T-helper 9 cell (primary cell): ENCODE measurements at regions not wholly inside any gene's neighbourhood (a gene's known extent, or its start where the extent isn't known, plus 50 kb on each side); places are given as distances from the start of the nearest gene placed in this dataset.
"Not testable (repeated sequence)": the region's sequence is repeated elsewhere in the genome, so short reads cannot be mapped to it uniquely, and the experiment has no call there.

Experiments
- DNase-seq: peaks from one replicate; pipeline ENCODE4 v3.0.0-alpha.2; 2020

DNA sequence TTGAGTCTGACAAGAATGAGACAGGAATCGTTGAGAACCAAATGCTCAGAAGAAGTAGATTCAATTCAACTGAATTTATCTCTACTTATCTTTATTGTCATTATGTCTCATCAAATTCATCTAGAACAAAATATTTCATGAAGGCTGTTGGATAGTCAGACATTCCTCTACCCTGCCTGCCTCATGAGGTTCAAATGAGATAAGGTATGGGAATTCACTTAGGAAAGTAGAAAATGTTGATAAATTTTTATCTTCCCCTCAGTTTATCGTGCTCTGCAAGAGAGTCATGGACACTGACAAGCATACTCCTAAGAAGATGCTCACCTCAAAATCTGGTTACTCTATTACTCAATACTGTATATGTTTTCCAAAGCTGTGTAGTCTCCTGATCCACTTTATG is 149.7 kb upstream of the CDIN1 start:
- DNase-seq = no peak

DNA sequence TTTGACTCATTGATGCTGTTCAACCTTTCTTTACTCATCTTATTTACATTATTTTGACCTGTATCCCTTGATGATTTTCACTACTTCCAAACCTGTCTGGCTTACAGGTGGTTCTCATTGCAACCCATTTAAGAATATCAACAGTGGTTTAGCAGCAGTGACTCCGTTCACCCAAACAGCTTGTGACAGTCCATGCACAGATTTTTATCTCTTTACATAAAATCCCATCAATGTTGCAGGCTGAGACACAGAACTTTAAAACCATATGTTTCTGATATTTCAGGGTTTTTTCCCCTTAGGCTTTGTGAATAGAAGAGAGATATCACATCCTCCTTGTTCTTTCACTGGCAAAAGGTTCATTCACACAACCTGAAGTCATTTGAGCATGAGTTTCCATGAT is 149.1 kb upstream of the CDIN1 start:
- no peak for DNase-seq

DNA sequence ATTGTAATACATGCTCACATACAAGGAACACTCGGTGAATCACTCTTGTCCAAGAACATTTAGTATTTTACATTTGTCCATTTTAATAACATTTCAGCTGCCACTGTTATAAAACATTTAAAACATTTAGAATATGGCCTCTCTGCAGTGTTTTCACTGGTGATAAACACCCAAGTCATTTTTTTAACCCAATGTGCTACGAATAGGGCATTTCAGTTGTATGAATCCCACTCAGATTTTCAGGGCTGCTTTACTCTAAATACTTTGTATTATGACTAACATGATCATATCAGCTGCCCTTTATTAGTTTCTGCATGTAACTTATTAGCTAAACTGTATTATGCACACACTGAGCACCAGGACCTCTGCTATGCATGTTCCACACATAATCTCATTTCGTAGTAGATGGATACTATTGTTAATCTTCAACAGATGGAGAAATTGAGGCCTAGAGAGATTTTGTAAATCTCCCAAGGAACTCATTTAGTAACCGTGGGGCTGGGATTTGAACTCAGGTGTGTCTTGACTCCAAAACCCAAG is 148.6 kb upstream of the CDIN1 start:
- DNase-seq = no peak

DNA sequence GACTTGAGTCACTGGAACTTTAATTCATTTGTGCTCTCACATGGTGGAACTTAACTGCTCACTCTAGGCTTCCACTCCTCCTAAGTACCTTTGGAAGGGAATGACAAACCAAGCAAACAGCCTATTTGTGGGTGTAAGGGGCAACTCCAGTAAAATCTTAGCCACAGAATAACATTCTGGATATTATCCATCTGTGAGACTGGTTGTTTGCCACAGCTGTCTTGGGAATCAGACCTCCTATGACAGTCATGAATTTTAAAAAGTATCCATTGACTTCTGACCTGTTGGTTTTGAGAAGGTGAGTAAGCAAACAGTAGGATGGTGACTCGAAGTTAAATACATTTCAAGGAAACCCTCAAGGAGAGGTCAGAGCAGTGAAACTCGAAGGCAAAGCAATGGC is 147.3 kb upstream of the CDIN1 start:
- DNase-seq = no peak

DNA sequence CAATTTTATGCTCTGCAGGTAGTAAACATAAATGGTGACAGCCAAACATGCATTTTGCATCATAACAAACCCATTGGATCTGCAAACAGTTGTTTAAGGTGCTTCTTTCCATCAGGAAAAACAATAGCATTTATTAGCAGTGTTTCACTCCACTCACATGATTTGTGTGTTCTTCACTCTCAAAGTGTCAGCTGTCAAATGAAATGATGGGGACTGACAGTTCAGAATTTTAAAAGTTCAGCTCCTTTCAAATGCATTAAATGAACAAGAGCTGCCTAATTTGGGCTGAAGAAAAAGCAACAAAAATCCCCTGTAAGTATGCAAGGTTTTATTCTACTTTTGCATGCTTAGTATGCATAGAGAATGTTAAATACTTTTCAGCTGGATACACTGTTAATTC is 145.2 kb upstream of the CDIN1 start:
- no peak for DNase-seq

DNA sequence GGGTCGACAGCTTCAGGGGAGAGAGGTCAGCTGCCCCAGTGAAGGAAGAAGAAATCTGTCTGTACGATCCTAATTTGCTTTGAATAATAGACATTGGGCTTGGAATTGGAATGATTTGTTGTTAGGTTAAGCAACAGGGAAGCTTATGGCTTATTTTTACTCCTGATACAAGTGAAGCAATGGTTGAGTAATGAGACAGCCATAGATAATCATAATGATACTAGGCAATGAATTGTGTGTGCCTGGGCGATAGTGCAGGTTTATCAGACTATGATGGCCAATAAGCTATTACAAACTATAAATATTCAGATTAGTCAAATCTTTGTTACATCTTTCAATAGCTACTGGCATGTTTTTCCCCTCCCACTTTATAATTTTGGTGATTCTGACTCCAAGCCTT is 140.9 kb upstream of the CDIN1 start:
- no peak for DNase-seq

DNA sequence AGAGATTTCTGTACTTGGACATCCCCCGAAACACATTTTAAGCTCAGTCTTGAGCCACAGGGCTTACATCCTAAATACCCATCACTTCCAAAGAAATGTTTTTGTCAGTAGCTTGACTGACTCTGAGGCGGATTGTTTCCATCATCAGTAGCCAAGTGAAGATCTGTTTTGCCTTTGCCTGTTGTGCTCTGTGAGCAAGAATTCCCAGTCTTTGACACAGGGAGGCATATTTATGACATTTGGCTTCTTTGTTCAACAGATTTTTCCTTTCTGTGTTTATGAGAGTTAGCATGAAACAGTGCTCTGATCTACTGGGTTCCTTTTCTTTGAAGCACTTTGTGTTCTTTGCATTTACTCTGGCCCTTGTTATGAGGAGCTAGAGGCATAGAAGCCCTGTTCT is 132.1 kb upstream of the CDIN1 start:
- DNase-seq = no peak

DNA sequence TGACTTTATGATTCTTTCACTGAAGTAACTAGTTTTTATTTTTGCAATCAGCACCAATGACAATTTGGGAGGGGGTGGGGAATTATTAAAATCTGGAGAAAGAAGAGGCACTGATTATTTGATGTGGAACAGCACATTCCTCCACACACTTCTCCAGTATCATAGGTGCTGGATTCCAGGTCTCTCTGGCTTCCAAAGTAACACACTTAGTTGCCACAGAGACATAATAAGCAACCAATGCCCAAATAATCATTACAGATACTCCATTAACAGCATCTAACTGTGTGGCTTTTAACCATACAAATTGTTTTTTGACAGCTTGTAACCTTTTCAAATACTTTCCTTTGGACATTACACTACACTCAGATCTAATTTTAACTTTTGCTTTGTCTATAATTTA is 131.0 kb upstream of the CDIN1 start:
- no peak for DNase-seq

DNA sequence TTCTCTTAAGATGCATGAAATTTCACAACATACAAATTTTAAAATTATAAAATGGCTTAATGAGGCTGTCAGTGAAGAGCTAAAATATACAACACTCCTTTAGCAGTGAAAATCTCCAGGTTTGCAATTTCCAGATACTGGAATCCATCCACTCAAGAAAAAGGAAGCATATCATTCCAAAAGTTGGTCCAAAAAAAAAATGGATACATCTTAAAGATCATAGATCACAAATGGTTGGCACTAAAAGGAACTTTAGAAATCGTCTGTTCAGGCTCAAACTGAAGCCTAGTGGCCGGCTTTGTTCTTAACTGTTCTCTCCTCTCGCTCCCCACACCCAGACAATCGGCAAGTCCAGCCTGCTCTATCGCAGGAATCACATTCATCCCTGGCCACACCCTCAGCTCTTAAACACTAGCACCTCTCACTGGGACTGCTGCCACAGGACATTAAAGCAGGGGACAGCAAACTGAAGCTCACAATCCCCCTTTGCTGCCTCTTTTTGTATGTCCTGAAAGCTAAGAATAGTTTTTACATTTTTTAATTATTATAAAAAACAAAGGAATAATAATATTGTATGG is 130.3 kb upstream of the CDIN1 start:
- no peak for DNase-seq

DNA sequence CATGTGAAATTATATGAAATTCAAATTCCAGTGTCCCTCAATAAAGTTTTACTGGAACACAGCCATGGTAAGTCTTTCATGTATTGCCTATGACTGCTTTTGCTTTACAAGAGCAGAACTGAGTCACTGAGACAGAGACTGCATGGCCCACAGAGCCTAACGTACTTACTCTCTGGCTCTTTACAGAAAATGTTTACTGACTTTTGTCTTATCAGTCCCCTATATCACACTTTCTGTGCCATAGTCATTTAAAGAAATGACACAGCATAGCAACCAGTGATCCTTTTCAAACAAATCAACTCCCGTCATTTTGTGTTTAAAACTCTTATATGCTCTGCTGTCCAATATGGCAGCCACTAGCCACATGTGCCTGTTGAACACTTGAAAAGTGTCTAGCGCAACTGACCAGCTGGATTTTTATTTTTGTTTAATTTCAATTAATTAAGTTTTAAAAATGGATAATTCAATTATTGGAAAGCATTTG is 129.7 kb upstream of the CDIN1 start:
- DNase-seq = no peak

DNA sequence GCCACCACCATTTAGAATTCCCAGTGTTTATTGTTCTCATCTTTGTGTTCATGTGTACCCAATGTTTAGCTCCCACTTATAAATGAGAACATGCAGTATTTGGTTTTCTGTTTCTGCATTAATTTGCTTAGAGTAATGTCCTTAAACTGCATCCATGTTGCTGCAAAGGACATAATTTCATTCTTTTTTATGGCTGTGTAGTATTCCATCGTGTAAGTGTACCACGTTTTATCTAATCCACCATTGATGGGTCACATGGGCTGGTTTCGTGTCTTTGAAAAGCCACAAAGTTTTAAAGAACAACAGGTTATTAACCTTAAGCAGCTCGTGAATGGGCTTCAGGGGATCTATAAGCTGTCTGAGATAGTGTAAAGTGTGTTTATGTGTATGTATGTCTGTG is 125.2 kb upstream of the CDIN1 start:
- not testable (repeated sequence) for DNase-seq

DNA sequence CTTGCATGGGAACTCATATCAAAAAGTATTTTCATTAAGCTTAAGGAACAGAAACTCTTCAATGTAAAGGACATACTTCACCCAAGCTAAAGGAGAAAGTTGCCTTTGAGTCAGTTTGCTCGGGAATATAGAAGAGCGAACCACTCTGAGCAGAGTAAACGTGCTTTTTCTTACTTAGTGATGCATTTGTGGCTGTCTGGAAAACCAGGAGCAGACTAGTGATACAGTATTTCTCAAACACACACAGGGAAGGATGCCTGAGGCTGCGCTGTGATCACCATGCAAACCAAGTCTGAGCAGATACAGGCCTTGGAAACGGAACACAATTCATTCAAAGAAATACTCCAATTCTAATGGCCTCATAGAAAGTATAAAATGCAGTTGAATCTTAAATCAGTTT is 121.0 kb upstream of the CDIN1 start:
- DNase-seq = no peak

DNA sequence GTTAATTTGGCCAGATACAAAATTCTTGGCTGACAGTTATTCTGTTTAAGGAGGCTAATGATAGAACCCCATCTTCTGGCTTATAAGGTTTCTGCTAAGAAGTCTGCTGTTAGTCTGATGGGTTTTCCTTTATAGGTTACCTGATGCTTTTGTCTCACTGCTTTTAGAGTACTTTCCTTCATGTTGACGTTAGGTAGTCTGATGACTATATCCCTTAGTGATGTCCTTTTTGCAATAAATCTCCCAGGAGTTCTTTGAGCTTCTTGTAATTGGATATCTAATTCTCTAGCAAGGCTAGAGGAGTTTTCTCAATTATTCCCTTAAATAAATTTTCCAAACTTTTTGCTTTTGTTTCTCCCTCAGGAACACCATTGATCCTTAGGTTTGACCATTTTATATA is 114.1 kb upstream of the CDIN1 start:
- no peak for DNase-seq

DNA sequence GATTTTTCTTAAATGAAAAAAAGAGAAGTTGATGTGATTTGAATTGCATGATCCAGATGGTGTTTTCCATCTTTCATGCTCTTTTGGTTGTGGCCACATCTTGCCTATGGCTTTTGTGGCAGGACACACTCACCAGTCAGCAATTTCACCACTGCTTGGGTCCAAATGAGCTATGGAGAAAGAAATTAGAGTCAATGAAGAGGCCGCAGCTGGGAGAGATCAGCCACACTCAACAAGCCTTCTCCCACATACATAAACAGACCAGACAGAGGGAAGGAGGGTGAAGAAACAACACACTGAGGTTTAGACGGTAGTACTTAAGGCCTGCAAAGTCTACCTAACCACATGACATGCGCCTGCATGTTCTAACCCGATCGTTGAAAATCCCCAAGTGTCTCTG is 110.7 kb upstream of the CDIN1 start:
- no peak for DNase-seq

DNA sequence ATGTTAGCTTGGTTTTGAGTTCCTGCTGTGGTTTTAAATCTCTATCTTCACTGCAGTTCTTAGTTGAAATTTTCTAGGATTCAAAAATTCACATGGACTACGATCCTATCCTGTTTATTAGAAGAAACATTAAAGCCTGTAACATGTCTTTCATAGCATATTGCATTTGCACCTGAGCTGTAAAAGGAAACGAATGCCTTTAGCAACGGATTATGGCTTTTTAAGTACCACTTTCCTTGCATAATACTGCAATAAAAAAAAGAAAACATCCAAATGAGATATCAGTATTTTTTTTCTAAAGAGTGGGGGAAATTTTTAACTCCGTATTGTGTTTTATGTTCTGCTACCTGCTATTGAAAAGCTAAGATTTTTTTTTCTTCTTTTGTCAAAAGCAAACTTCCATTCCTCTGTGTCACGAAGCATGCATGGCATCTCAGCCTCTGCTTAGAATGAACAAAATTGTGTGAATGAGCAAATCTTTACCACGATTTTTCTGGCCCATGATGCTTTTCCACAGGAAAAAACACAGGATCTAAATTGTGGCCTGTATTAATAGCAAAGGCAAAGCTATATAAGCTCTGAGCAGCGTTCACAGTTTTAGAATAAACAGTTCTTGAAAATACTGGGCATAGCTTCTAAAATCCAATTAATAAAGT is 110.0 kb upstream of the CDIN1 start:
- no peak for DNase-seq

DNA sequence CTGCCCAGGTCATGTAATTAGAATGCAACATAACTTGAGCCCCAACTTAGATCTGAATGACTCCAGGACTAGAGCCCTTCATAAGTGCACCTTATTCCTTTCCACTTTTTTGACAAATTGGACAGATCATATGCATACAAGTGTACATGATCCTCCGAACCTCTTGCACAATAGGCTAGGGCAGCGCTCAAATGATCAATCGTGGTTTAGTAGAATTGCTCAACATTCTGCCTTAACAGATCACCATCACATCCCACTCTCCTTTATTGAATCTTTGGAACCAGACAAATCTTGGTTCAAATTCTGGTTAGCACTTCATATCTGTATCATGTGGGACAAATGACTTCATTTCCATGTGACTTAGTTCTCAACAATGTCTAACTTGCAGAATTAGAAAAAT is 106.8 kb upstream of the CDIN1 start:
- no peak for DNase-seq

DNA sequence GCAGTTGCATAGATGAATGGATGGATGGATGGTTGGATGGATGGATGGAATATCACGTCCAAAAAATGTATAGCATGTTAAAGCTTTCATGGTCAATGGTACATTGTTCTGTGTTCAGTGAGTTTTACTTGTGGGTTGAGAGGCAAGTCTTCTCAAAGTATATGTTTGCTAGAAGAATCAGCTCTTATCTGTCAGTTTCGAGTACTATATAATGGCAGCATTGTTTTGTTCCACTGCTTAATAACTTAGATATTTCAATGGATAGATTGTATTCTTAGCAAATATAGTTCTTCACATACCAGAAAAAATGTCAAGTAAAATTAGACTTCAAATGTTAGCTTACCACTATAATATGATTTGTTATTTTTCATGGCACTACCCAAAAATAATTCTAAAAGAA is 100.9 kb upstream of the CDIN1 start:
- no peak for DNase-seq

DNA sequence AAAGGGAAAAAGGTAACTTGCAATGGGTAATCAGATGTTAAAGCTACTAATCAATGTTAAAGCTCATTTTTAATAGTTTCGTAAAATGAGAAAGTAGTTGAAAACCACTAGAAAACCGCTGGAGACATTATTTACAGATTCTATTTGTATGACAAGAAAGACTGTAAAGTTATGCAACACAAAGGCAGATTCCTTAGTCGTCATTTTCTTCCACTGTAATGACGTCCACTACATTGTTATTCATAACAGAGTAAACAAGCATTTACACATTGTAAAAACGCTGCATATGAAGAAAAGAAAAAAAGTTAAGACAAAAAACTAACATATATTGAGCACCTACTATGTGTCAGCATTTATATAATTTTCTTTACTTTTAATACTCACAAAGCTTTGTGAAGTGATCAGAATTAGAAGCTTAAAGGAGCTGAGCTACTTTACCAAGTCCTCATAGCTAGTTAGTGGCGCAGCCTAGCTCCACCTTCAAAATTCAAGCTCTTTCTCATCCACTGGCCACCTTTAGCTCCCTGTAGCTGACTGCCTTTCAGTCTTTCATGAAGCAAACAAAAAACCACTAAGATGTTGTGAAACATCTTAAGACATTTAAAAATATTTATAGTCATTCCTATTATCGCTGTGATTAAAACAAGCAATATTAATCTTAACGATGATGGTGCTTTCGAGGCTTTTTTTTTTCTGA is 100.1 kb upstream of the CDIN1 start:
- DNase-seq = no peak

DNA sequence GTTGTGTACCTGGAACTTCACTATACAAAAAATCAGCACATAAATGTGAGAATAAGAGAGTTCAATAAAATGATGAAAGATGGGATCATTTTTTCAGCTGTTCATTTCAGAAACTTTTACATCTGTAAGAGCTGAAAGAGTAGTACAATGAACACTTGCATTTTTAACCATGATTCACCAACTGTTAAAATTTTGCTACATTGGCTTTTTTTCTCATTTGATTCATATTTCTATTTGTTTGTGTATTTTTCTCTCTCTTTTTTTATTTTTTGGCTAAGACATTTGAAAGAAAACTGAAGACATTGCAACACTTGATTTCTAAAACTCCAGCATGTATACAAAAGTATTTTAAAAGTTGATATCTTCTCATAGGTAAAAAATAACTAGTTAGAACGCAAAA is 98.3 kb upstream of the CDIN1 start:
- DNase-seq = no peak

DNA sequence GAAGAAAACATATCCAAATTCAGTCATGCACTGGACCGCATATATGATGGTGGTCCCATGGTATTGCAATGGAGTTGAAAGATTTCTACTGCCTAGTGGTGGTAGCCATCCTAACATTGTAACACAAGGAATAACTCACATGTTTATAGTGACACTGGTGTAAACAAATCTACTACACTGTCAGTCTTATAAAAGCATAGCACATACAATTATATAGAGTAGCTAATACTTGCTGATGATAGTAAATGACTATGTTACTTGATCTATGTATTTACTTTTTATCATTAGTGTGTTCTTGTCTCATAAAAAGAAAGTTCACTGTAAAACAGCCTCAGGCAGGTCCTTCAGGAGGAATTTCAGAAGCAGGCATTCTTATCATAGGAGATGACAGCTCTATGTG is 96.0 kb upstream of the CDIN1 start:
- DNase-seq = no peak

DNA sequence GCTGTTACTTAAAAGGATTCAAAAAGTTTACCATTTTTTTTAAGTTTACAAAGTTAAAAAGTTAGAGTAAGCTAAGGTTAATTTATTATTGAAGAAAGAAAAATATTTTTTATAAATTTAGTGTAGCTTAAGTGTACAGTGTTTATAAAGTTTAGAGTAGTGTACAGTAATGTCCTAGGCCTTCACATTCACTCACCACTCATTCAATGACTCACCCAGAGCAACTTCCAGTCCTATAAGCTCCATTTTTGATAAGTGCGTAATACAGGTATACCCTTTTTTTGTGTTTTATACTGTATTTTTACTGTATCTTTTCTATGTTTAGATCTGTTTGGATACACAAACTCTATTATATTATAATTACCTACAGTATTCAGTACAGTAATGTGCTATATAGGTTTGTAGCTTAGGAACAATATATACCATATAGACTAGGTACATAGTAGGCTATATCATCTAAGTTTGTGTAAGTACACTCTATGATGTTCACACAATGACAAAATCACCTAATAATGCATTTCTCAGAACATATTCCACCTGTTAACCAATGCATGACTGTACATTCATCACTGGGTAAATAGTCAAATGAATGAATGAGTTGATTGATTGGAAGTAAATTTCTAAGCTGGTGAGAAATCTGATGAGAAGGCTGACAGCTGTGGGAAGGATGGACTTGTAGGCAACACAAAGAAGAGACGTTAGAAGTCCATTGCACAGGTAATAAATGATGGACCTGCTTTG is 95.2 kb upstream of the CDIN1 start:
- DNase-seq = no peak

DNA sequence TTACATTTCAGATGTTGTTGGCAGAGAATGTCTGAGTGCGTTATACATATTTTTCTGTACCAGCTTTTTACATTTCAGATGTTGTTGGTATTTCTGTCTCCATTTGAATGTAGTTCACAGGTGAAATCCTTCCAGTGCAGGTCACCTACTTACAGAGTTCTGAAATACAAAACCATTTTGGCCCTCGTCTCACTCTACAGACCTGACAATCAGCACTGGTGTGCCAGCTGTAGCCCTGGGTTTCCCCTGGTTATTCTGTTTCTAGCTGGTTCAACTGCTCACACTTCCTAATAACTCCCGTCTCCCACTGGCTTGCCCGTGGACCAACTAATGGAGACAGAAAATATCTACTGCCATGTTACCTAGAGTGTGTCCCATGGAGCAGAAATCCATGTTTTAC is 87.5 kb upstream of the CDIN1 start:
- DNase-seq = no peak

DNA sequence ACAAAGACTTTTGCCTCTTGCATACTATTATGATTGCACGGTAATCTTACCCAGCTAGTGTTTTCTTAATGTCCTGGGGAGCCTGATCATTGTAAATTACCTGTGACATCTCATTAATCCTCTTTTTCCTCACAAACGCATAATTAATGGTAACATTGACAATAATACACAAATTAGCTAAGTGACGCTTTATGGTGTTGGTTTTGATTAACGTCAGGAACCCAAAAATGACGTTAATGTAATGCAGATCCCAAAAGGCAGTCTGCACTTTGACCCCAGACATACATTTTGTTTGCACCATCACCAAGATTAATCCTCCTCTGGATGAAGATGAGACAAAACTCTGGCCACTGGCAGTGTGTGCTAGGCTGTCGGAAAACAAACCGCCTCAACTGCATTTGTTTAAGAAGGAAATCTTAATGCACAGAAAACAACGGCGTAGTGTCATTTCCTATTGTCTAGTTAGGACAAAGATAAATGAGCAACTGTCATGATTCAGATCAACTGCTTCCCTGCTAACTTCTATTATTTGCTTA is 83.9 kb upstream of the CDIN1 start:
- no peak for DNase-seq
